ENCODE measurements at regions not wholly inside any gene's neighbourhood (a gene's known extent, or its start where the extent isn't known, plus 50 kb on each side); places are given as distances from the start of the nearest gene placed in this dataset.

- Histone ChIP-seq H3K27ac (ENCODE audit: low read length) (no peak overlapping the region), H3K9me3 (ENCODE audit: insufficient read depth, low read length, severe bottlenecking) (no peaks in the 10 kb centered on the region), H3K79me2 (ENCODE audit: insufficient read depth, low read length) (no peaks in the 10 kb centered on the region), H3K4me1 (ENCODE audit: insufficient read depth, low read length) (no peaks in the 10 kb centered on the region), H3K4me2 (ENCODE audit: insufficient read depth, low read length) (no peak overlapping the region), H3K36me3 (ENCODE audit: insufficient read depth, low read length) (no peaks in the 10 kb centered on the region), H3K4me3 (ENCODE audit: low read depth in 1 of 2, low read length in 2 of 2) (no peak overlapping the region), H4K20me1 (ENCODE audit: insufficient read depth, low read length) (no peaks in the 10 kb centered on the region), H2AFZ (ENCODE audit: low read depth, low read length) (no peak overlapping the region), H3K9ac (ENCODE audit: low read depth, low read length) (no peak overlapping the region), H3K27me3 (ENCODE audit: insufficient read depth, low read length, poor library complexity) (no peaks in the 10 kb centered on the region)
- no peak for ATAC-seq (ENCODE audit: insufficient read depth, low read depth)
- DNase-seq = no peak
- TF ChIP-seq CTCF (IDR thresholded peaks at IDR 0.05; ENCODE audit: borderline replicate concordance, extremely low read depth, low read length, poor library complexity, severe bottlenecking) = no peak
- no peak for TF ChIP-seq EZH2 (IDR thresholded peaks at IDR 0.05; ENCODE audit: borderline replicate concordance, low read depth, low read length, severe bottlenecking)
Measured at GRCh38 chr12:90652280-90652679, 302.7 kb downstream of the CCER1 start.

- Histone ChIP-seq H2AFZ (ENCODE audit: low read depth, low read length) (no peak overlapping the region), H3K4me2 (ENCODE audit: insufficient read depth, low read length) (no peak overlapping the region), H3K9ac (ENCODE audit: low read depth, low read length) (no peak overlapping the region), H3K79me2 (ENCODE audit: insufficient read depth, low read length) (no peaks in the 10 kb centered on the region), H3K4me3 (ENCODE audit: low read depth in 1 of 2, low read length in 2 of 2) (no peak overlapping the region), H3K27ac (ENCODE audit: low read length) (no peak overlapping the region), H3K27me3 (ENCODE audit: insufficient read depth, low read length, poor library complexity) (no peaks in the 10 kb centered on the region), H3K9me3 (ENCODE audit: insufficient read depth, low read length, severe bottlenecking) (no peaks in the 10 kb centered on the region), H3K36me3 (ENCODE audit: insufficient read depth, low read length) (no peaks in the 10 kb centered on the region), H4K20me1 (ENCODE audit: insufficient read depth, low read length) (no peaks in the 10 kb centered on the region), H3K4me1 (ENCODE audit: insufficient read depth, low read length) (no peaks in the 10 kb centered on the region)
- no peak for TF ChIP-seq EZH2 (IDR thresholded peaks at IDR 0.05; ENCODE audit: borderline replicate concordance, low read depth, low read length, severe bottlenecking)
- DNase-seq (no peak), ATAC-seq (ENCODE audit: insufficient read depth, low read depth) (no peak)
Measured at GRCh38 chr12:90645181-90645580, 309.8 kb downstream of the CCER1 start.

GRCh38 chr12:90631591-90632212 is 323.3 kb downstream of the CCER1 start:
- Histone ChIP-seq H3K27ac (ENCODE audit: low read length) (no peak overlapping the region), H3K4me3 (ENCODE audit: low read depth in 1 of 2, low read length in 2 of 2) (no peak overlapping the region), H3K36me3 (ENCODE audit: insufficient read depth, low read length) (no peaks in the 10 kb centered on the region), H3K4me2 (ENCODE audit: insufficient read depth, low read length) (no peak overlapping the region), H3K79me2 (ENCODE audit: insufficient read depth, low read length) (no peaks in the 10 kb centered on the region), H3K27me3 (ENCODE audit: insufficient read depth, low read length, poor library complexity) (no peaks in the 10 kb centered on the region), H3K9me3 (ENCODE audit: insufficient read depth, low read length, severe bottlenecking) (peaks cover 2% of the 10 kb centered on the region), H3K4me1 (ENCODE audit: insufficient read depth, low read length) (no peaks in the 10 kb centered on the region), H4K20me1 (ENCODE audit: insufficient read depth, low read length) (no peaks in the 10 kb centered on the region), H2AFZ (ENCODE audit: low read depth, low read length) (no peak overlapping the region), H3K9ac (ENCODE audit: low read depth, low read length) (no peak overlapping the region)
- TF ChIP-seq EZH2 (IDR thresholded peaks at IDR 0.05; ENCODE audit: borderline replicate concordance, low read depth, low read length, severe bottlenecking) (no peak), CTCF (IDR thresholded peaks at IDR 0.05; ENCODE audit: borderline replicate concordance, extremely low read depth, low read length, poor library complexity, severe bottlenecking) (no peak)
- ATAC-seq (ENCODE audit: insufficient read depth, low read depth) (no peak), DNase-seq (no peak)

DNA sequence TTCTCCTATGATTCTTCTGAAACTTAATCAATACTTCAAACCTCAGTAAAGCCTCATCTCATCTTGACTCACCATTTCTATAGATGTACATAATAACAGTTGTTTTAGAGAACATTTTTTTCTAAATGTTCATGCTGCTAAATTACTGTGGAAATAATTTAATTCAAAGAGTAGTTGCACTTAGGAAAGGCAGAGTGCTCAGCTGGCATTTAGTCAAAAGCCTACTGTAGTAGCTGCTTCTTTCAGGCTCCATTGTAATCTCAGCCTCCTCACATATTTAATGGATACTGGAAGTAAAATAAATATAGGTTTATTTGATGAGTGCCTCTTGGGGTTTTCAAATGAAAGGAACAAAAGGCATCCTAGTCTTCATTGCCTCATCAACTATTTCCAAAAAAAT is 325.0 kb downstream of the CCER1 start:
- TF ChIP-seq CTCF (IDR thresholded peaks at IDR 0.05; ENCODE audit: borderline replicate concordance, extremely low read depth, low read length, poor library complexity, severe bottlenecking) (no peak), EZH2 (IDR thresholded peaks at IDR 0.05; ENCODE audit: borderline replicate concordance, low read depth, low read length, severe bottlenecking) (no peak)
- no peak overlapping the region for H2AFZ ChIP-seq (ENCODE audit: low read depth, low read length)
- no peak overlapping the region for H3K4me2 ChIP-seq (ENCODE audit: insufficient read depth, low read length)
- no peak overlapping the region for H3K27ac ChIP-seq (ENCODE audit: low read length)
- no peak overlapping the region for H3K9ac ChIP-seq (ENCODE audit: low read depth, low read length)
- no peaks in the 10 kb centered on the region for H3K79me2 ChIP-seq (ENCODE audit: insufficient read depth, low read length)
- no peak for ATAC-seq (ENCODE audit: insufficient read depth, low read depth)
- no peaks in the 10 kb centered on the region for H3K4me1 ChIP-seq (ENCODE audit: insufficient read depth, low read length)
- no peaks in the 10 kb centered on the region for H3K27me3 ChIP-seq (ENCODE audit: insufficient read depth, low read length, poor library complexity)
- no peak overlapping the region for H3K4me3 ChIP-seq (ENCODE audit: low read depth in 1 of 2, low read length in 2 of 2)
- H3K9me3 ChIP-seq (ENCODE audit: insufficient read depth, low read length, severe bottlenecking) = peaks cover 2% of the 10 kb centered on the region
- no peaks in the 10 kb centered on the region for H4K20me1 ChIP-seq (ENCODE audit: insufficient read depth, low read length)
- no peaks in the 10 kb centered on the region for H3K36me3 ChIP-seq (ENCODE audit: insufficient read depth, low read length)
- DNase-seq = no peak
